CD1c-positive myeloid dendritic cell (primary cell): ENCODE measurements at regions not wholly inside any gene's neighbourhood (a gene's known extent, or its start where the extent isn't known, plus 50 kb on each side); places are given as distances from the start of the nearest gene placed in this dataset.
"Not testable (repeated sequence)": the region's sequence is repeated elsewhere in the genome, so short reads cannot be mapped to it uniquely, and the experiment has no call there.

Experiments used
- DNase-seq: peaks from one replicate; pipeline ENCODE4 v3.0.0-alpha.2; 2016; ENCODE audit errors: extremely low spot score

DNA sequence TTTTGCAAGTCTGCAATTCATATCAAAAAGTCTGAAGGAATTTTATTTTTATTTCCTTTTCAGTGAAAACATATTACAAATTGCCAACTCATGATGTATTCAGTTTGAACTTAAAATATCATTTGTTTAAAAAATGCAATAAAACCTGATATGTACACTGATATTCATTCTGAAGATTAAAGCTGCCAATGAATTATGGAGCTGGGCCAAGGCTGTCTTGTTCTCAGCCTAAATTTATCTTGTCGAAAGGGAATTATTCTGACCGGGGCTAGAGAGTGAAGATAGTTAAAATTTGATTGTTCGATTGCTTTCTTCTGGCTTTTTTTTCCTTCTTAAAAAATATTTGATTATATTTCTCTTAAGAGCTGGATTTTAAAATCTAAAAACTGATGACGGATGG, 54.0 kb upstream of the RBFOX1 start:
- no peak for DNase-seq

DNA sequence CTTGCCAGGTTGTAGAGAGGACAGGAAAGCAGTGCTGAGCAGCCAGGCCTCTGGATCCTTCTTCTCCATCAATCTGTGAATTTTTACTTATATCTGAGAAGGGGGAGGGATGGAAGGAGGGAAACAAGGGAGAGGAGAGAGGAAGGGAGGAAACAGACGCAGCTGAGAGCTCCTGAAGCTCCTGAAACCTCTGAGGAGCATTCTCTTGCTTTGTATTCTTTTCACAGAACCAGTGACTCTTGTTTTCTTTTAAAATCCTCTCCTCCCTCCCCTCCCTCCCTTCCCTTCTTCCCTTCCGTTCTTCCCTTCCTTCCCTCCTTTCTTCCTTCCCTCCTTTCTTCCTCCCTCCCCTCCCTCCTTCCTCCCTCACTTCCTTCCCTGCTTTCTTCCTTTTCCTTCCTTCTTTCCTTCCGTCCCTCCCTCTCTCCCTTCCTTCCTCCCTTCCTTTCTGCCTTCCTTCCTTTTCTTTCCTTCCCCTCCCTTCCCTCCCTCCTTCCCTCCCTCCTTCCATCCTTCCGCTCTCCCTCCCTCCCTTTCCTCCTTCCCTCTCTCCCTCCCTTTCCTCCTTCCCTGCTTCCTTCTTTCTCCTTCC, 60.0 kb upstream of the RBFOX1 start:
- no peak for DNase-seq

DNA sequence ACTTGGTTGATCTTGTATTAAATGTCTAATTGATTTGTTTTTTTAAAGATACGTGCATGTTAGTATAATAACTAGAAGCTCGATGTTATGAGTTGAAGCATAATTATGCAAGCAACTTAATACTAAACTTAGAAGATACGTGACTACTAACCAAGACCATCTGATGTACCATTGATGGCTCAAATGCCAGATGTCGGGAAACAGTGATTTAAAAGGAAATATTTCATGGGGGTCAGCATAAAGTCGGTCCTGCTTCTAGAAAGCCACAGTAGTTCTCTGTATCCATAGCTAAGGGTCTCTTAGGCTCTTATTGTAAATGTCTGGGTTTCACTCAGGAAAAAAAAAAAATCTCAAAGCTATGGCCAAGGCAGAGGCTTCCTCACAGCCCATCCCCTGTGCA, 61.2 kb upstream of the RBFOX1 start:
- DNase-seq = no peak

DNA sequence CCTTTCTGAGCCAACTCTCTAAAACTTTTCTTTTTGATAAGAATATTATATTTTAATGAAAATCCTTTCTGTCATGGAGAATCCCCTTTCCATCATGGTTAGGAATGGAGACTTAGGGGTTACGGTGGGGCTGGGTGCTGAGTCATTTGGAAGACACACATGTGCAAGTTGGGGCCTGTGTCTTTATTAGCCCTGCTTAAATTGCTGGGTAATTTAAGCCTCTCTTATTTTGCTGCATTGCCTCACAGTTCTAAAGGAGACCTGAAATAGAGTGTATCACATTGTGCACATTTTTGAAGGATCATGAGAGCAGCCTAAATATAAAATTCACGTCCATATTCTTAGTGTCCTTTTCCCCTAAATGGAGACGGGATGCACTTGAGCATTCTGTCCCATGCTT, 61.8 kb upstream of the RBFOX1 start:
- DNase-seq = no peak

DNA sequence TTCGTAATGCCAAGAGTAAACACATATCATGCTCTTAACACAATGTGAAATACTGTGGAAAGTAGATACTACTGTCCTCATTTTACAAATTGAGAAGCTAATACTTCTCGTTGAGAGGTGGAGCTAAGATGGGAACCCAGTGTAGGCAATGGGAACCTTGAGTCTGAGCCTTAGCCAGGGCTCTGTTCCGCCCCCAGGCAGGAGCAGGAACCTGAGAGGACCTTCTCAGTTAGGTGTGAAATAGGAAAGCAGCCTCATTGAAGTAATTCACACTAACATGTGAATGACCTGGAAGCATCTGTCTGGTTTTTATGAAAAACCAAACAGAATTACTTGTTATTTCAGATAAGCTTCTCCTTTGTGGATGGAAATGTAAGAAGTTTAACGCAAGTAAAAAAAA, 62.6 kb upstream of the RBFOX1 start:
- no peak for DNase-seq

DNA sequence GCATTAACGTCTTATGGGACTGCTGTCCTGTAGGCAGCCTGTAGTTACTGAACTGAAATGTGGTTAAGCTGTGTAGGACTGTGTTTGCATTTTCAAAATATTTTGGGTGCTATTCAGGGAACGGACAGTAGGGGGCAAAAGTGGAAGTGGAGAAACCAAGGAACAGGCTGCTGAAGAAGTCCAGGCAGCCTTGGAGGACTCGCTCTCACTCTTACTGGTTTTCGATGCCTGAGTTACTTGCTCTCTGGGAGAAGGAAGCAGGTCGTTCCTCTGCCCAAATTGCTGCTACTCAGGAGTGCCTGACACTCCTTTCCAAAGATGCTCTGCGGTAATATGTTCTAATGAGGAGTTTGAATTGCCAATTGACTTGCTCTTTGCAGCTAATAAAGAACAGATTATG, 64.5 kb upstream of the RBFOX1 start:
- DNase-seq = peak; percentile 16

DNA sequence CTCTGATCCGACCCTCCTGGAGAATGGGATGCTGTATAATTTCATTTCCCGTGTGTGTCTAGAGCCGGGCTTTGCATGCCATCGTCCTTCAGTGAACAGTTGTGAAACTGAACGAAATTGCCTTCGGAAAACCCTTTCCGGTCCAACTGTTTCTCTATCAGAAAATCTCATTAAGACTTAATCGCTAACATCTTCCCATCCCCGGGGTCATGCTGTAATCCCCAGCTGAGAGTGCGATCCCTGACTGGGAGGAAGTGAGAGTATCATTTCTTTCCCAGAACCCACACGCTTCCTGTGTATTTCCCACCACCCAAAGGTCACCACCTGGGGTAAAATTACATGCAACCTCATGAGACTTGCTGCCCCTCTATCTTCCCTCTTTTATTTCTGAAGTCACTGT, 75.6 kb upstream of the RBFOX1 start:
- DNase-seq = no peak

DNA sequence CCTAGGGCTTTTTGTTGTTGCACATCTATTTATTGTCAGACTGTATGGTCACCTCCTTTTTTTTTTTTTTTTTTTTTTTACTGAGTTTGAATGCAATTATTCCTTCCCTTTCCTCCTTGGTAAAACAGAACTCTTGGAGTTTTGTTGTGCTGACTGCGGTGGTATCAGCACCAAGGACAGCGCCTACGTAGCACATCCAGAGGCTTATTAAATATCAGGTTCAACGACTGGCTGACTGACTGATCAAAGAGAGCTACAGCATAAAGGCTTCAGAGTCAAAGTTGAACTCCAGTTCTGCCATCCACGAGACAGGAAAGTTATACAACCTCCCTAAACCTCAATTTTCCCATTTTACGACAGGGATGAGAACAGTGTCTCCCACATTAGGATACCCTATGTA, 86.1 kb upstream of the RBFOX1 start:
- DNase-seq = no peak

DNA sequence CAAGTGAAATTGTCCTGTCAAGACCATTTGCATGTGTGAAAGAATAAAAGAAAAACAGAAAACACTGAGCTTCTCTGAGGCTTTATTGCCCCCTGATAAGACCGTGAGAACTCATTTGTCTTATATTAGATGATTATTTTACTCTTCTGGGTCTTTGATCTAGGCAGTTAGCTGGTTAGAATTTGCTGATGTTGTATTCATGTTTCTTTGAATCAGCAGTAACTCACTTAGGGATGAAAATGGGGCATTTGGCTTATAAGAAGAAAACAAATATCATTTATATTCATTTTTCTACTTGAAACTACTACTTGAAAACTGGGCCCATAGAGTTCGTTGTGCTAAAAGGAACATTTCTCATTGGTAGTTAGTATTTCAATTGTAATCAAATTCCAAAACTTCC, 93.1 kb upstream of the RBFOX1 start:
- DNase-seq = no peak

DNA sequence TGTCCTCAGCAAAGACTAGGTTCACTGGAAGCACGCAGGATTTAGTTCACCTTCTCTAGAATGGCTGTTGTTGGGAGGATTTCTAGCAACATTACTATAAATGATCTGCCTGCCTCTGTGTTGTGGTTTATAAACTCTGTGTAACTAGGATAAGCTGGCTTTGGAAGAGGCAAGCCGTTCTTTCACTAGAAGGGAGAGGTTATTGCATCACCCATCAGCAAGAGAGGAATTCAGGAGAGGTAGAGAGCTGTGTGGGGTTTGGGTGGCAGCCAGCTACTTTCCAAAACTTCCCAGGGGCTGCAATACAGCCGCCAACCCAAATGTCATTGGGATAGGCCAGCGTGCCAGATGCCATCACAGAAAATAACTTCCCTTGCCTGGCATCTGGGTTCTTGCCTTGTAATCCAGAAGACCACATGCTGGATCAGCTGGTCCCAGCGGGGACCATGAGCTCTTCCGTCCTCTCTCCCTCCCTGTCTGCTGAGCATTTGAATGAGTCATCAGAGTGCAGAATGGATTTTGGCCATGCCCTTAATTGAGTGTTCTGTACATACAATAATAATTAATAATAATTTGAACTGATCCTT, 95.7 kb upstream of the RBFOX1 start:
- DNase-seq = no peak

DNA sequence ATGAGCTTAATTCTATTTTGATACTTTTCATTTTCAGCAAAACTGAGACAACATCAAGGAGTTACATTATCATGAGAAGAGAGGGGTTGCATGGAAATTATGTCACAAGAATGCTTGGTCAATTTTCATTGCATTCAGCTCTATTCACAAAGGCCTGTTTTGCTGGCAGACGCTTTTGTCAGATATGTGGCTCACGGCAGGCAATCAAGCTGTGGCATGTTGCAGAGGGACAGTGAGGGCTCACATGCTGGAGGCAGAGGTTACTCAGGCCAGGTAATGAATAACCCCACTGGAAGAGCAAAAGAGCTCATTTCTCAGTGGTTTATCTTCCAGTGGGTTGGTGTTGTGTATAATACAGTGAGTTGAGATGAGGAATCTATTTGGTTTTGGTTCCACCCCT, 98.7 kb upstream of the RBFOX1 start:
- no peak for DNase-seq

DNA sequence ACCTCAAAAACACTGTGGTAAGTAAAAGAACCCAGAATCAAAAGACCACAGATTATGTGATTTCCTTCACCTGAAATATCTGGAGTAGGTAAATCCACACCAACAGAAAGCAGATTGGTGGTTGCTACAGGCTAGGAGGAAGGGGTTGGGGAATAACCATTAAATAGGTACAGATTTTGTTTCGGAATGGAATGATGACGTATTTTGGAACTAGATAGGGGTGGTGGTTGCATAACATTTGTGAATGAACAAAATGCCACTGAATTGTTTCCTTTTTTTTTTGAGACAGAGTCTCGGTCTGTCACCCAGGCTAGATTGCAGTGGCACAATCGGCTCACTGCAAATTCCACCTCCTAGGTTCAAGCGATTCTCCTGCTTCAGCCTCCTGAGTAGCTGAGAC, 100.9 kb upstream of the RBFOX1 start:
- DNase-seq = no peak

DNA sequence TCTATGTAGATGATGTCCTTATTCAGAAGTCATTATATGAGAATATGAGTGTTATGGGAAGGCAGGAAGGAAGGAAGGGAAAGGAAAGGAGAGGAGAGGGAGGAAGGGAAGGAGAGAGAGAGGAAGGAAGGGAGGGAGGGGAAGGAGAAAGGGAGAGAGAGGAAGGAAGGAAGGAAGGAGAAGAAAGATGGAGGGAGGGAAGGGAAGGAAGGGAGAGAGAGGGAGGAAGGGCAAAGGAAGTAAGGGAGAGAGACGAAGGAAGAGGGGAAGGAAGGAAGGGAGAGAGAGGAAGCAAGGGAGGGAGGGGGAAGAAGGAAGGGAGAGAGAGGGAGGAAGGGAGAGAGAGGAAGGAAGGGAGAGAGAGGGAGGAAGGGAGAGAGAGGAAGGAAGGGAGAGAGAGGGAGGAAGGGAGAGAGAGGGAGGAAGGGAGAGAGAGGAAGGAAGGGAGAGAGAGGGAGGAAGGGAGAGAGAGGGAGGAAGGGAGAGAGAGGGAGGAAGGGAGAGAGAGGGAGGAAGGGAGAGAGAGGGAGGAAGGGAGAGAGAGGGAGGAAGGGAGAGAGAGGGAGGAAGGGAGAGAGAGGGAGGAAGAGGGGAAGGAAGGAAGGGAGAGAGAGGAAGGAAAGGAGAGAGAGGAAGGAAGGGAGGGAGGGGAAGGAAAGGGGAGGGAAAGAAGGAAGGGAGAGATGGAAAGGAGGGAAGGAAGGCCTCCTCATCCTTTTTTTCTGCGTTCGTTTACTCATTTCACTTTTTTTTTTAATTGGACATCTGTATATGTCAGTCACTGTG, 103.0 kb upstream of the RBFOX1 start:
- not testable (repeated sequence) for DNase-seq

DNA sequence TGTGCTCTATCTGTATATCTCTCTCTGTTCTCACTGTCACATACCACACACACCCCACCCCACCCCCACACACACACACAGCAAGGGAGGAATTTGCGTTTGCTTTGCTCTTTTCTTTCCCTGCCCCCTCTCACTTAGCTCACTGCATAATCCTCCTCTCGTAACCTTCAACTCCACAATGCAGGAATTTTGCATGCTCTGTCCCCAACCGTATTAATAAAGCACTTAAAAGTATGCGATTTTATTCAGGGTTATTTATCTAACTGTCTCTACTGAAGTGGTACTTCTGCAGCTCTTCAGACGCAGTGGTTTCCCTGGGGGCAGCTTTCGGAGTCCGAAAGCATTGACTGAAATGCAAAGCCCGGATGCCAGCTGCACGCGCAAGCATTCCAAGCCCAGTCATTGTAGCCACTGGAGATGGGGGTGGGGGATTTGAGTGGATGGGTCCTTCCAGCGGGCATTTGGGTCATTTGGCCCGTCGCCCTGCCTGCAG, 105.4 kb upstream of the RBFOX1 start:
- DNase-seq = no peak

DNA sequence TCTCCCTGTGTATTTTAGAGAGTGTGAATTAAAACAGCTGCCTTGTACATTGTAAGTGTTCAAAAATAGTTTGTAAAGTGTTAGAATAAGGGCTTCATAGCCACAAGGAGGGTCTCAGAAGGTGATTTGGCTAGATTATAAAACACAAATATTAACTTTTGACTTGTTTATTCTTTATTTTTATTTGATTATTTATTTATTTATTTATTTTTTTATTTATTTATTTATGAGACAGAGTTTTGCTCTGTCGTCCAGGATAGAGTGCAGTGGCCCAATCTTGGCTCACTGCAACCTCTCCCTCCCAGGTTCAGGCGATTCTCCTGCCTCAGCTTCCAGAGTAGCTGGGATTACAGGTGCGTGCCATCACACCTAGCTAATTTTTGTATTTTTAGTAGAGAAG, 111.5 kb upstream of the RBFOX1 start:
- DNase-seq = no peak

DNA sequence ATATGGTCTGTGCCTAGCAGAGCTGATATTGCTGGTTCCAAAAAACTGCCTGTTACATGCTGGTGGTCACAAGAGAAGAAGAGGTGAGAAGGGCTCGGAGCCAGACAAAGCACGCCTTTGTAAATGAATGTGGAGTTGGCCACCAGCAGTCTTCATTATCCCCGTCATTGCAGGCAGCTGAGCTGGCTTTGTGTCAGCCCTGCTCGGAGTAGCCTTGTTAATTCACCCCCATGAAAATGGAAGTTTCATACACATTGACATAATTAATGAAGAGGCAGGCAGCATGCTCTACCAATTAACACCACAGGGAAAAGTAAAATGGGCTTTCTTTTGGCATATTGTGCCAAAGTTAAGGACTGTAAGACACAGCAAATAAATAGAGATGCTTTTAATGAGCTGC, 113.7 kb upstream of the RBFOX1 start:
- DNase-seq = no peak

DNA sequence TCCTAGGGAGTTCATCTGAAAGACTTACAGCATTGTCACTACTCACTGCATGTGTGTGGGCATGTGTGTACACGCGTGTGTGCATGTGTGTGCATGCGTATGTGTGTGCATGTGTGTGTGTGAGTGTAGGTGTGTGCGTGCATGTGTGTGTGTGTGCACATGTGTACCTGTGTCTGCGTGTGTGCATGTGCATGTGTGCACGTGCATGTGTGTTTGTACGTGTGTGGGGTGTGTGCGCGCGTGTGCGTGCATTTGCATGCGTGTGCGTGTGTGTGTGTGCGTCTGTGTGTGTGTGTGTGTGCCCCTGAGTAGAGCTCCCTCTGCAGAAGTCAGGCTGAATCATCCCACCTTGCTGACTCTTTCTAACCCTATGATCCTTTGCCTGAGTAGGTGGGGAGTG, 114.8 kb upstream of the RBFOX1 start:
- no peak for DNase-seq

DNA sequence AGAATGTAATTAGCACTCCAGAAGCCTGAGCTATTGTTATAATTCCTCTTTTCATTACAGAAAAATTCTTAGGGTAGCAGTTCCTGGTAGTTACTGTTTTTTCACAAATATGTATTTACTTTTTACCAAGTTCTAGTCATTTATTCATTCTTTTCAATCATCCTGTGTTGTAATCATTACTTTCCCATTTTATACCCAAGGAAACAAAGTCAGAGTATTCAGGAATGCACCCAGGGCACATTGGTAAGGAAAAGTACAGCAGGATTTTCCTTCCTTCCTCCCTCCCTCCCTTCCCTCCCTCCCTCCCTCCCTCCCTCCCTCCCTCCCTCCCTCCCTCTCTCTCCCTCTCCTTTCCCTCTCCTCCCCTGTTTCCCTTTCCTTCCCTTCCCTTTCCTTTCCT, 115.9 kb upstream of the RBFOX1 start:
- no peak for DNase-seq

DNA sequence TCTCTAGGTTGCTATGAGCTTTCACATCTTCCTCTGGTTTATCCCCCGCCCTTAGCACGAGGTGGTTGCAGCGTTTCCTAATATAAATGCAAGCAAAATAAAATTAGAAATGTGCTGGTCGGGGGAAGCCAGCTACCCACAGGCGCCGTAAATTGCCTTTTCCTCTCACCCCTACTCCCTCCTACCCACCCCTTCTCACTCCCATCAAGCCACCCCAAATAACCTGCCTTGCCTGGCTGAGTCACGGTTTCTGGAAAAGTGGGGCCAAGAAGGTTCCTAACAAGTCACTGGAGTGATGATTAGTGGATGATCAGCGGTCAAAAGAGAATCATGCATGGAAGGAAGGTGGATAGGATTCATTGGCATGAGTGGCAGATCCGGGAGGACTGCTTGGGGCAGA, 120.9 kb upstream of the RBFOX1 start:
- DNase-seq = no peak

DNA sequence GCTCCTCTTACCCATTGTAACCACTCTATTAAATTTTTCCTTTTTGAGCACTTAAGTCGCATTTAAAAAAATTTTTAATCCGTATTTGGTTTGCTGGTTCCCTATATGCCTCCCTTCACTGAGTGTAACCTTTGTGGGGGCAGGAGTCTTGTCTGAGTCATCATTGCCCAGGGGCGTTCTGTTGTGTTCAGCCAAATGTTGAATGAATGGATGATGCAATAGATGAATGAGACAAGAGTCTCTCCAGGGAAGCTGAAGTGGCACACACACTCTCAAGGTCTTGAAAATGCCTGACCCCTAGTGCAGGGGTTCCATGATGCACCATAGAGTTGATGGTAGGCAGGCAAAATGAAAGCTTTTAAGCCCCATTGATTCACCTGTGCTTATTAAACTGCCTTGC, 123.0 kb upstream of the RBFOX1 start:
- no peak for DNase-seq

DNA sequence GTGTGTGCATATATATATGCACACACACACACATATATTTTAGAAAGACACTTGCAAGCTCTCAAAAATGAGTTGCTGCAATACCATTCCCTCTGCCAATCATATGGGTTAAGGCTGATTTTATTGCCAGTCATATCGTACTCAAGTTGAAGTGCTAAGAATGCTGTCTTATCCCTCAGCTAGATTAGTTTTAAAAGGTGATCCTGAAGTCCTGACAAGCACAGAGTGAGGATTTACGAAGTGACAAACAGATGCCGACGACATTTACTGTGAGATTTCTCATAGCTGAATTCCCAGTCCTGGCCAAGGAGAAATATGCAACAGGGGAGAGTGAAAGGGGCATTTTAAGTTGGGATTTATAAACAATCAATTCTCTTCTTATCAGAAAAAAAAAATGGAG, 126.2 kb upstream of the RBFOX1 start:
- DNase-seq = no peak

DNA sequence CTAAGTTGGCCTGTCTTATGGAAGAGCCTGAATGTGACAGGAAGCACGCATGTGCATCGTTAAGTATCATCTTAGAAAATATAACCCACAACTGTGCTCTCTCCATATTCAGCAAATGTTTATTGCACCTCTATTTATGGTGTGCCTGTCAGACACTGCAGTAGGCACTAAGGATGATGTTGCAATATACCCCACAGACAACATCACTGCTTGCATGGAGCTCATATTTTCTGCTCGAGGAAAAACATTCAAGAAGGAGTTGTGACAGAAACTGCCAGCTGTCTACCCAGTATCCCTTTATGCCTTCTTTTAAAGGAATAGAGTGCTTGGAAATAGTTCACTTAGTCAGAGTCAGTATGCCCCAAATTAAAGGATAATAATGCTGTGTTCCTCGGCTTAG, 132.3 kb upstream of the RBFOX1 start:
- DNase-seq = no peak

DNA sequence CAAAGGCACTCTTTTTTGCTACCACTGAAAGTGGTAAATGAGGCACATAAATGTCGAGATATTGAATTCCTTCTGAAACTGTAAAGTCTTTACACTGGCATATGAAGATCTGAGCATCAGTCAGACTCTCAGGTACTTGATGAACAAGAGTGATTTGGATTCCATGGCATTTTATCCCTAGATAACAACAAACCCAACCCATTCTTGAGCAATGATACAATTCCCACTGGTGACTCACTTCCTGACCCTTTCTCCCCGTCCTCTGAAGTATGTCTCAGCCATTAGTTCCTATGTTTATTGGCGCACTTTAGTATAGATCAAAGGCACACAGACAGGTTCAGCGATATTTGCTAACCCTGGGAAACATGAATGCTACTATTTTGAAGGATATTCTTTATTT, 147.0 kb upstream of the RBFOX1 start:
- no peak for DNase-seq
